HG03097 (cell line): ENCODE measurements at regions not wholly inside any gene's neighbourhood (a gene's known extent, or its start where the extent isn't known, plus 50 kb on each side); places are given as distances from the start of the nearest gene placed in this dataset.
"Not testable (repeated sequence)": the region's sequence is repeated elsewhere in the genome, so short reads cannot be mapped to it uniquely, and the experiment has no call there.

Source experiments
- ATAC-seq: cut with Tn5 transposase; IDR thresholded peaks from one replicate; pipeline ENCODE4 v1.9.1; 2021; ENCODE audit not compliant: unreplicated experiment, low FRiP score

GRCh38 chr4:103895876-103896465, 176.2 kb upstream of the TACR3 start:
- no peak for ATAC-seq

GRCh38 chr4:103892586-103892985, 172.8 kb upstream of the TACR3 start:
- ATAC-seq, result no peak

GRCh38 chr4:103887191-103887590, 167.4 kb upstream of the TACR3 start:
- no peak for ATAC-seq

GRCh38 chr4:103885152-103885551, 165.4 kb upstream of the TACR3 start:
- ATAC-seq, result no peak

GRCh38 chr4:103867311-103867710, 147.5 kb upstream of the TACR3 start:
- no peak for ATAC-seq

GRCh38 chr4:103853627-103854026, 133.8 kb upstream of the TACR3 start:
- no peak for ATAC-seq

- ATAC-seq, result no peak
Measured at GRCh38 chr4:103853146-103853545, 133.4 kb upstream of the TACR3 start.

GRCh38 chr4:103845075-103845474, 125.3 kb upstream of the TACR3 start:
- ATAC-seq, result no peak

- no peak for ATAC-seq
Measured at GRCh38 chr4:103842637-103843239, 123.0 kb upstream of the TACR3 start.

GRCh38 chr4:103842076-103842475, 122.3 kb upstream of the TACR3 start:
- ATAC-seq, result no peak

GRCh38 chr4:103810308-103810707, 90.5 kb upstream of the TACR3 start:
- not testable (repeated sequence) for ATAC-seq

- ATAC-seq, result no peak
Measured at GRCh38 chr4:103802766-103803165, 83.0 kb upstream of the TACR3 start.

GRCh38 chr4:103787057-103787456, 67.3 kb upstream of the TACR3 start:
- ATAC-seq, result no peak

GRCh38 chr4:103786593-103786992, 66.8 kb upstream of the TACR3 start:
- ATAC-seq, result no peak

- peak; percentile 75 for ATAC-seq
Measured at GRCh38 chr4:103786014-103786413, 66.2 kb upstream of the TACR3 start.

GRCh38 chr4:103778221-103778620, 58.4 kb upstream of the TACR3 start:
- no peak for ATAC-seq

- no peak for ATAC-seq
Measured at GRCh38 chr4:103774326-103774825, 54.6 kb upstream of the TACR3 start.

GRCh38 chr4:103773691-103774231, 54.0 kb upstream of the TACR3 start:
- ATAC-seq, result no peak
